ENCODE measurements at regions not wholly inside any gene's neighbourhood (a gene's known extent, or its start where the extent isn't known, plus 50 kb on each side); places are given as distances from the start of the nearest gene placed in this dataset.

- H3K4me1 Mint-ChIP-seq (ENCODE audit: low read depth), result no peaks in the 10 kb centered on the region
- TF ChIP-seq CTCF (IDR thresholded peaks at IDR 0.05), result no peak
- H3K36me3 Mint-ChIP-seq (ENCODE audit: low read depth), result no peaks in the 10 kb centered on the region
- no peak overlapping the region for H3K27ac Mint-ChIP-seq (ENCODE audit: unreplicated experiment)
- no peak overlapping the region for H3K4me3 Mint-ChIP-seq (ENCODE audit: unreplicated experiment)
- no peaks in the 10 kb centered on the region for H3K9me3 Mint-ChIP-seq (ENCODE audit: low read depth)
- H3K27me3 Mint-ChIP-seq (ENCODE audit: low read depth), result peaks cover 14% of the 10 kb centered on the region
- no peak for DNase-seq (ENCODE audit: low spot score)
Measured at GRCh38 chr5:167447466-167448375, 843.7 kb upstream of the WWC1 start.

DNA sequence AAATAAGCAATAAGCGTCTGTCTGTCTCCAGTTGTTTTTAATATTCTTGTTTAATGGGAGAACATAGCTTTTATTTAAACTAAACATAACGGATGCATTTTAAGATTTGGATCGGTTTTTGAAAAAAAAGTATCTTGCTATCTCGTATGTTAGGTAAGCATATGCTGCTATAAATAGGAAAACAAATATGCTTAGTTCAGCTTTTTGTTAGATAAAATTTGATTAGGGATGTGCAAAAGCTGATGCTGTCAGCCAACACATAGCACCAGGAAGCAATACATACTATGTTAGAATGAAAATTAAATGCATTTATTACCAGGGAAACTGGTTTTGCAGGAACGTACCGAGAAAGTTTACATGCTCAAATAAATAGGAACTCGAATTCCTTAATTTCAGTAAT lies 843.1 kb upstream of the WWC1 start:
- H3K4me1 Mint-ChIP-seq (ENCODE audit: low read depth), result no peaks in the 10 kb centered on the region
- H3K36me3 Mint-ChIP-seq (ENCODE audit: low read depth), result no peaks in the 10 kb centered on the region
- H3K9me3 Mint-ChIP-seq (ENCODE audit: low read depth), result no peaks in the 10 kb centered on the region
- DNase-seq (ENCODE audit: low spot score), result no peak
- TF ChIP-seq CTCF (IDR thresholded peaks at IDR 0.05), result no peak
- H3K27ac Mint-ChIP-seq (ENCODE audit: unreplicated experiment), result no peak overlapping the region
- no peak overlapping the region for H3K4me3 Mint-ChIP-seq (ENCODE audit: unreplicated experiment)
- H3K27me3 Mint-ChIP-seq (ENCODE audit: low read depth), result peaks cover 11% of the 10 kb centered on the region

DNA sequence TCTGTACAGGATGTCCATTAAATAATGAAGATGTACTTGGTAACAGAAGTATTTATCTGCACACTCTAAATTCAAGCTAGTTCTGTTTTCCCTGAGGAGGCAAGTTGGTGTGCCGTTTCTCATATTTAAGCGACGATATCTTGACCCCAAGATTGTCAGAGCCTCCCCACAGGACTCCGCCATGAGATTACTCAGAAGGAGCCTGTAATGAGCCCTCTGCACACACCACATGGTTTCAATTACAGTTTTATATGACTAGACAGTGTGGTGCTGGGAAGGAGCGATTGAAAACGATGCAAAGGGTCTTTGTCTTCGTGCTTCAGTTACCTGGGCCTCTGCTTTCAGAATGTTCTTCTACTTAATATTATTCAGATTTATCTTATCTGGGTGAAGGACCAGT lies 840.4 kb upstream of the WWC1 start:
- Mint-ChIP-seq H3K36me3 (ENCODE audit: low read depth) (no peaks in the 10 kb centered on the region), H3K4me3 (ENCODE audit: unreplicated experiment) (no peak overlapping the region), H3K9me3 (ENCODE audit: low read depth) (no peaks in the 10 kb centered on the region), H3K4me1 (ENCODE audit: low read depth) (no peaks in the 10 kb centered on the region), H3K27ac (ENCODE audit: unreplicated experiment) (no peak overlapping the region), H3K27me3 (ENCODE audit: low read depth) (peaks cover 10% of the 10 kb centered on the region)
- no peak for DNase-seq (ENCODE audit: low spot score)
- TF ChIP-seq CTCF (IDR thresholded peaks at IDR 0.05), result no peak

GRCh38 chr5:167452136-167452535 lies 839.3 kb upstream of the WWC1 start:
- no peak for TF ChIP-seq CTCF (IDR thresholded peaks at IDR 0.05)
- H3K4me1 Mint-ChIP-seq (ENCODE audit: low read depth), result no peaks in the 10 kb centered on the region
- peaks cover 10% of the 10 kb centered on the region for H3K27me3 Mint-ChIP-seq (ENCODE audit: low read depth)
- no peak for DNase-seq (ENCODE audit: low spot score)
- no peaks in the 10 kb centered on the region for H3K36me3 Mint-ChIP-seq (ENCODE audit: low read depth)
- H3K9me3 Mint-ChIP-seq (ENCODE audit: low read depth), result no peaks in the 10 kb centered on the region
- H3K27ac Mint-ChIP-seq (ENCODE audit: unreplicated experiment), result no peak overlapping the region
- H3K4me3 Mint-ChIP-seq (ENCODE audit: unreplicated experiment), result no peak overlapping the region

GRCh38 chr5:167453246-167454030 lies 838.0 kb upstream of the WWC1 start:
- DNase-seq (ENCODE audit: low spot score), result no peak
- no peak for TF ChIP-seq CTCF (IDR thresholded peaks at IDR 0.05)
- Mint-ChIP-seq H3K27me3 (ENCODE audit: low read depth) (peaks cover 7% of the 10 kb centered on the region), H3K27ac (ENCODE audit: unreplicated experiment) (no peak overlapping the region), H3K36me3 (ENCODE audit: low read depth) (no peaks in the 10 kb centered on the region), H3K9me3 (ENCODE audit: low read depth) (no peaks in the 10 kb centered on the region), H3K4me1 (ENCODE audit: low read depth) (no peaks in the 10 kb centered on the region), H3K4me3 (ENCODE audit: unreplicated experiment) (no peak overlapping the region)
